ENCODE measurements at regions not wholly inside any gene's neighbourhood (a gene's known extent, or its start where the extent isn't known, plus 50 kb on each side); places are given as distances from the start of the nearest gene placed in this dataset.

DNA sequence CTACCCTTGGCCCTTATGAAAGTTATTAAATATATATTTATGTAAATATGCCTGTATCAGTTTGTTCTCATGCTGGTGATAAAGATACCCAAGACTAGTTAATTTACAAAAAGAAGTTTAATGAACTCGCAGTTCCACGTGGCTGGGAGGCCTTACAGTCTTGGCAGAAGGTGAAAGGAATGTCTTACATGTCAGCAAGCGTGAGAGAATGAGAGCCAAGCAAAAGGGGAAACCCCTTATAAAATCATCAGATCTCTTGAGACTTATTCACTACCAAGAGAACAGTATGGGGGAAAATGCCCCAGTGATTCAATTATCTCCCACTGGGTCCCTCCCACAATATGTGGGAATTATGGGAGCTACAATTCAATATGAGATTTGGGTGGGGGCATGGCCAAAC, 506.0 kb upstream of the ATXN8OS start:
- no peak for TF ChIP-seq POLR2A (IDR thresholded peaks at IDR 0.05)
- no peak for TF ChIP-seq CTCF (IDR thresholded peaks at IDR 0.05 in 8 of 11, conservative IDR thresholded peaks at IDR 0.05 in 3 of 11)

All from spleen (tissue), 7 donors.